ENCODE measurements at regions not wholly inside any gene's neighbourhood (a gene's known extent, or its start where the extent isn't known, plus 50 kb on each side); places are given as distances from the start of the nearest gene placed in this dataset.
A peak's percentile ranks its signal among the peaks of the same experiment; 100 is the strongest.

GRCh38 chr1:209387271-209387968 lies 196.1 kb upstream of the CAMK1G start:
- DNase-seq (ENCODE audit: low read depth) = no peak

- DNase-seq (ENCODE audit: low read depth) = peak; percentile 26
Observed at GRCh38 chr1:209387969-209388329, 195.6 kb upstream of the CAMK1G start.

GRCh38 chr1:209388358-209388757 lies 195.2 kb upstream of the CAMK1G start:
- DNase-seq (ENCODE audit: low read depth) = no peak

- DNase-seq (ENCODE audit: low read depth) = peak; percentile 55
Observed at GRCh38 chr1:209389258-209389657, 194.3 kb upstream of the CAMK1G start.

- no peak for DNase-seq (ENCODE audit: low read depth)
Observed at GRCh38 chr1:209389975-209390374, 193.5 kb upstream of the CAMK1G start.

- DNase-seq (ENCODE audit: low read depth) = no peak
Observed at GRCh38 chr1:209390764-209391163, 192.8 kb upstream of the CAMK1G start.

- DNase-seq (ENCODE audit: low read depth) = no peak
Observed at GRCh38 chr1:209391792-209392191, 191.7 kb upstream of the CAMK1G start.

- DNase-seq (ENCODE audit: low read depth) = no peak
Observed at GRCh38 chr1:209395169-209395568, 188.3 kb upstream of the CAMK1G start.

- DNase-seq (ENCODE audit: low read depth) = no peak
Observed at GRCh38 chr1:209397371-209397770, 186.1 kb upstream of the CAMK1G start.

- DNase-seq (ENCODE audit: low read depth) = no peak
Observed at GRCh38 chr1:209397910-209398309, 185.6 kb upstream of the CAMK1G start.

- peak; percentile 70 for DNase-seq (ENCODE audit: low read depth)
Observed at GRCh38 chr1:209398313-209398991, 185.1 kb upstream of the CAMK1G start.

GRCh38 chr1:209399800-209400199 lies 183.7 kb upstream of the CAMK1G start:
- no peak for DNase-seq (ENCODE audit: low read depth)

GRCh38 chr1:209400351-209401220 lies 182.9 kb upstream of the CAMK1G start:
- DNase-seq (ENCODE audit: low read depth) = no peak

- DNase-seq (ENCODE audit: low read depth) = no peak
Observed at GRCh38 chr1:209402697-209403096, 180.8 kb upstream of the CAMK1G start.

- no peak for DNase-seq (ENCODE audit: low read depth)
Observed at GRCh38 chr1:209403921-209404320, 179.6 kb upstream of the CAMK1G start.

GRCh38 chr1:209404577-209404976 lies 178.9 kb upstream of the CAMK1G start:
- no peak for DNase-seq (ENCODE audit: low read depth)

- peak; percentile 58 for DNase-seq (ENCODE audit: low read depth)
Observed at GRCh38 chr1:209405183-209405814, 178.2 kb upstream of the CAMK1G start.

- DNase-seq (ENCODE audit: low read depth) = no peak
Observed at GRCh38 chr1:209406168-209406567, 177.3 kb upstream of the CAMK1G start.

GRCh38 chr1:209406595-209406994 lies 176.9 kb upstream of the CAMK1G start:
- DNase-seq (ENCODE audit: low read depth) = no peak

- no peak for DNase-seq (ENCODE audit: low read depth)
Observed at GRCh38 chr1:209409780-209410179, 173.7 kb upstream of the CAMK1G start.

GRCh38 chr1:209411491-209411929 lies 172.0 kb upstream of the CAMK1G start:
- peak; percentile 71 for DNase-seq (ENCODE audit: low read depth)

GRCh38 chr1:209412036-209412435 lies 171.5 kb upstream of the CAMK1G start:
- no peak for DNase-seq (ENCODE audit: low read depth)

All from myocyte (in vitro differentiated cells).